B cell (primary cell): ENCODE measurements at regions not wholly inside any gene's neighbourhood (a gene's known extent, or its start where the extent isn't known, plus 50 kb on each side); places are given as distances from the start of the nearest gene placed in this dataset.

Experiments
- EZH2 ChIP-seq: IDR thresholded peaks from 2 replicates; pipeline ENCODE4 v1.6.1; 2012; ENCODE audit warnings: borderline replicate concordance, low read depth, mild to moderate bottlenecking, moderate library complexity, low read length; ENCODE audit not compliant: insufficient read depth, poor library complexity, severe bottlenecking
- TF ChIP-seq, protein P1 (sequence below): fragments of 200-600 bp; IDR thresholded peaks from one replicate; pipeline ENCODE4 v1.8.0; 2022; ENCODE audit warnings: antibody characterized with exemption, mild to moderate bottlenecking

DNA sequence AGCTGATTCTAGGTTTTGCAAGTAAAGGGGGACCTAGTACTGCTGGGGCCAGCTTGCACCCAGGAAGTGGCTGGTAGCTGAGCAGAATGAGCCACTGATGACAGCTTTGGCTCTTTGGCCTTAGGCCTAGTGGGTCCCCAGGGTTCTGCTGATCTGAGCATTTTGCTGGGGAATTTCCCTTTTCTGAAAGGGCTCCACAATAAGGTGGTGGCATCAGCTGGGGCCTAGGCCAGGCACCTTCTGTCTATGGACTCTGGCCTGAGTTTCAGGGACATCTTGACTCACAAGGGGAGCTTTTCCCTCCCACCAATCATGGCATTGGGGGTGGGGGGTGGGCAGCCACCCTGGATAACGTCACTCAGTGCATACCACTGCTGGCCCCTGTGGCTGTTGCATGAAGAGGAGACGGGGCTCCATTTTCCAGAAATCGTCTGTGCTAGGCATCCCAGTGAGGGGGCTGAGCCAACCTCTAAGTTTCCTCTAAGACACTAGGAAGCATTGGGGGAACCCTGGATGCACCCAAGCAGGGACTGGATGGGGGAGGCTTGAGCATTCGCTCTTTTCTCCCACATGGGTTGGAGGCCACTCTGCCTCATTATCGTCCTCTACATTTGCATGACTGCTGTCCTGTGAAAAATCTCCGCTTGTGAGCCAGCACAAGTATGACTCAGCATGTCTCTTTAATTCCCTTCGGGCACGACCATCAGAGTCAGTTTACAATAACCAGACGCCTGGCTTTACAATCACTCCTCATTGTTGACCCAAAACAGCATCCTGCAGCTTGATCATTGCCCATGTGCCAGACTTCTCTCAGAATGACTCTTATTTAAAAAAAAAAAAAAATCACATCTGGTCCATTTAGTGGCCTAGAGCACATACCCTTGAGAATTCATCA lies 145.0 kb upstream of the THY1 start:
- TF ChIP-seq EZH2: no peak
- TF ChIP-seq, protein P1, sequence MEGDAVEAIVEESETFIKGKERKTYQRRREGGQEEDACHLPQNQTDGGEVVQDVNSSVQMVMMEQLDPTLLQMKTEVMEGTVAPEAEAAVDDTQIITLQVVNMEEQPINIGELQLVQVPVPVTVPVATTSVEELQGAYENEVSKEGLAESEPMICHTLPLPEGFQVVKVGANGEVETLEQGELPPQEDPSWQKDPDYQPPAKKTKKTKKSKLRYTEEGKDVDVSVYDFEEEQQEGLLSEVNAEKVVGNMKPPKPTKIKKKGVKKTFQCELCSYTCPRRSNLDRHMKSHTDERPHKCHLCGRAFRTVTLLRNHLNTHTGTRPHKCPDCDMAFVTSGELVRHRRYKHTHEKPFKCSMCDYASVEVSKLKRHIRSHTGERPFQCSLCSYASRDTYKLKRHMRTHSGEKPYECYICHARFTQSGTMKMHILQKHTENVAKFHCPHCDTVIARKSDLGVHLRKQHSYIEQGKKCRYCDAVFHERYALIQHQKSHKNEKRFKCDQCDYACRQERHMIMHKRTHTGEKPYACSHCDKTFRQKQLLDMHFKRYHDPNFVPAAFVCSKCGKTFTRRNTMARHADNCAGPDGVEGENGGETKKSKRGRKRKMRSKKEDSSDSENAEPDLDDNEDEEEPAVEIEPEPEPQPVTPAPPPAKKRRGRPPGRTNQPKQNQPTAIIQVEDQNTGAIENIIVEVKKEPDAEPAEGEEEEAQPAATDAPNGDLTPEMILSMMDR: no peak
